EL (cell line): ENCODE measurements at regions not wholly inside any gene's neighbourhood (a gene's known extent, or its start where the extent isn't known, plus 50 kb on each side); places are given as distances from the start of the nearest gene placed in this dataset.

Experiments used
- DNase-seq: peaks from one replicate; pipeline ENCODE4 v3.0.0-alpha.2; 2016

- DNase-seq = peak; percentile 78
These were observed 96.3 kb upstream of the NOCT start for GRCh38 chr4:138919094-138919936.

GRCh38 chr4:138918169-138918869 lies 97.3 kb upstream of the NOCT start:
- no peak for DNase-seq

- no peak for DNase-seq
These were observed 98.8 kb upstream of the NOCT start for GRCh38 chr4:138916763-138917162.

GRCh38 chr4:138915756-138916155 lies 99.8 kb upstream of the NOCT start:
- no peak for DNase-seq

GRCh38 chr4:138912704-138913340 lies 102.8 kb upstream of the NOCT start:
- DNase-seq = no peak

- no peak for DNase-seq
These were observed 103.5 kb upstream of the NOCT start for GRCh38 chr4:138911909-138912703.

GRCh38 chr4:138910914-138911336 lies 104.7 kb upstream of the NOCT start:
- peak; percentile 22 for DNase-seq

- DNase-seq = peak; percentile 20
These were observed 105.2 kb upstream of the NOCT start for GRCh38 chr4:138910195-138910913.

- DNase-seq = no peak
These were observed 106.0 kb upstream of the NOCT start for GRCh38 chr4:138909587-138909986.

- no peak for DNase-seq
These were observed 107.4 kb upstream of the NOCT start for GRCh38 chr4:138908134-138908533.

- no peak for DNase-seq
These were observed 108.4 kb upstream of the NOCT start for GRCh38 chr4:138907174-138907573.

- no peak for DNase-seq
These were observed 110.8 kb upstream of the NOCT start for GRCh38 chr4:138904793-138905192.

GRCh38 chr4:138903185-138903584 lies 112.4 kb upstream of the NOCT start:
- no peak for DNase-seq

GRCh38 chr4:138902705-138903104 lies 112.9 kb upstream of the NOCT start:
- no peak for DNase-seq

- no peak for DNase-seq
These were observed 114.4 kb upstream of the NOCT start for GRCh38 chr4:138901177-138901576.

GRCh38 chr4:138899999-138900398 lies 115.6 kb upstream of the NOCT start:
- DNase-seq = no peak

GRCh38 chr4:138898282-138898681 lies 117.3 kb upstream of the NOCT start:
- DNase-seq = peak; percentile 13

GRCh38 chr4:138897811-138898226 lies 117.8 kb upstream of the NOCT start:
- DNase-seq = peak; percentile 78

GRCh38 chr4:138894709-138895108 lies 120.9 kb upstream of the NOCT start:
- no peak for DNase-seq

- DNase-seq = no peak
These were observed 121.6 kb upstream of the NOCT start for GRCh38 chr4:138894011-138894410.

GRCh38 chr4:138892483-138893407 lies 122.8 kb upstream of the NOCT start:
- no peak for DNase-seq
